ENCODE measurements at regions not wholly inside any gene's neighbourhood (a gene's known extent, or its start where the extent isn't known, plus 50 kb on each side); places are given as distances from the start of the nearest gene placed in this dataset.
A peak's percentile ranks its signal among the peaks of the same experiment; 100 is the strongest.

- no peak for DNase-seq
- H3K4me3 ChIP-seq (ENCODE audit: insufficient read depth, low read depth, low read length): no peak overlapping the region
- H3K27me3 ChIP-seq (ENCODE audit: control insufficient read depth, insufficient read depth, low read length): no peaks in the 10 kb centered on the region
- H3K36me3 ChIP-seq (replicated peaks; ENCODE audit: control insufficient read depth, insufficient read depth, low read length): no peaks in the 10 kb centered on the region
Measured at GRCh38 chr6:12422848-12423247, 132.7 kb downstream of the EDN1 start.

- no peak for DNase-seq
- H3K27me3 ChIP-seq (ENCODE audit: control insufficient read depth, insufficient read depth, low read length): no peaks in the 10 kb centered on the region
Measured at GRCh38 chr6:12423832-12424231, 133.7 kb downstream of the EDN1 start.

GRCh38 chr6:12426121-12426520, 136.0 kb downstream of the EDN1 start:
- H3K36me3 ChIP-seq (replicated peaks; ENCODE audit: control insufficient read depth, insufficient read depth, low read length): no peaks in the 10 kb centered on the region
- no peak for DNase-seq
- no peak overlapping the region for H3K4me3 ChIP-seq (ENCODE audit: insufficient read depth, low read depth, low read length)
- no peaks in the 10 kb centered on the region for H3K27me3 ChIP-seq (ENCODE audit: control insufficient read depth, insufficient read depth, low read length)

More at GRCh38 chr6:12423832-12424231, 133.7 kb downstream of the EDN1 start:
- Histone ChIP-seq H3K4me3 (ENCODE audit: insufficient read depth, low read depth, low read length) (no peak overlapping the region), H3K36me3 (replicated peaks; ENCODE audit: control insufficient read depth, insufficient read depth, low read length) (no peaks in the 10 kb centered on the region)

GRCh38 chr6:12431023-12431422, 140.9 kb downstream of the EDN1 start:
- no peak for DNase-seq
- H3K36me3 ChIP-seq (replicated peaks; ENCODE audit: control insufficient read depth, insufficient read depth, low read length): no peaks in the 10 kb centered on the region
- no peaks in the 10 kb centered on the region for H3K27me3 ChIP-seq (ENCODE audit: control insufficient read depth, insufficient read depth, low read length)
- no peak overlapping the region for H3K4me3 ChIP-seq (ENCODE audit: insufficient read depth, low read depth, low read length)

- Histone ChIP-seq H3K36me3 (replicated peaks; ENCODE audit: control insufficient read depth, insufficient read depth, low read length) (no peaks in the 10 kb centered on the region), H3K4me3 (ENCODE audit: insufficient read depth, low read depth, low read length) (no peak overlapping the region), H3K27me3 (ENCODE audit: control insufficient read depth, insufficient read depth, low read length) (no peaks in the 10 kb centered on the region)
- DNase-seq: no peak
Measured at GRCh38 chr6:12436224-12436623, 146.1 kb downstream of the EDN1 start.

- H3K36me3 ChIP-seq (replicated peaks; ENCODE audit: control insufficient read depth, insufficient read depth, low read length): no peaks in the 10 kb centered on the region
- H3K4me3 ChIP-seq (ENCODE audit: insufficient read depth, low read depth, low read length): no peak overlapping the region
- no peak for DNase-seq
- no peaks in the 10 kb centered on the region for H3K27me3 ChIP-seq (ENCODE audit: control insufficient read depth, insufficient read depth, low read length)
Measured at GRCh38 chr6:12436683-12437082, 146.5 kb downstream of the EDN1 start.

GRCh38 chr6:12439296-12439695, 149.1 kb downstream of the EDN1 start:
- H3K4me3 ChIP-seq (ENCODE audit: insufficient read depth, low read depth, low read length): no peak overlapping the region
- DNase-seq: no peak
- no peaks in the 10 kb centered on the region for H3K36me3 ChIP-seq (replicated peaks; ENCODE audit: control insufficient read depth, insufficient read depth, low read length)
- no peaks in the 10 kb centered on the region for H3K27me3 ChIP-seq (ENCODE audit: control insufficient read depth, insufficient read depth, low read length)

- no peak overlapping the region for H3K4me3 ChIP-seq (ENCODE audit: insufficient read depth, low read depth, low read length)
- peak; percentile 12 for DNase-seq
- no peaks in the 10 kb centered on the region for H3K27me3 ChIP-seq (ENCODE audit: control insufficient read depth, insufficient read depth, low read length)
- no peaks in the 10 kb centered on the region for H3K36me3 ChIP-seq (replicated peaks; ENCODE audit: control insufficient read depth, insufficient read depth, low read length)
Measured at GRCh38 chr6:12440981-12441380, 150.8 kb downstream of the EDN1 start.

GRCh38 chr6:12442455-12442854, 152.3 kb downstream of the EDN1 start:
- Histone ChIP-seq H3K36me3 (replicated peaks; ENCODE audit: control insufficient read depth, insufficient read depth, low read length) (no peaks in the 10 kb centered on the region), H3K4me3 (ENCODE audit: insufficient read depth, low read depth, low read length) (no peak overlapping the region), H3K27me3 (ENCODE audit: control insufficient read depth, insufficient read depth, low read length) (no peaks in the 10 kb centered on the region)
- no peak for DNase-seq

- Histone ChIP-seq H3K4me3 (ENCODE audit: insufficient read depth, low read depth, low read length) (no peak overlapping the region), H3K27me3 (ENCODE audit: control insufficient read depth, insufficient read depth, low read length) (no peaks in the 10 kb centered on the region), H3K36me3 (replicated peaks; ENCODE audit: control insufficient read depth, insufficient read depth, low read length) (no peaks in the 10 kb centered on the region)
- no peak for DNase-seq
Measured at GRCh38 chr6:12446394-12446793, 156.2 kb downstream of the EDN1 start.

- DNase-seq: no peak
- H3K4me3 ChIP-seq (ENCODE audit: insufficient read depth, low read depth, low read length): no peak overlapping the region
- no peaks in the 10 kb centered on the region for H3K27me3 ChIP-seq (ENCODE audit: control insufficient read depth, insufficient read depth, low read length)
- no peaks in the 10 kb centered on the region for H3K36me3 ChIP-seq (replicated peaks; ENCODE audit: control insufficient read depth, insufficient read depth, low read length)
Measured at GRCh38 chr6:12449447-12449846, 159.3 kb downstream of the EDN1 start.

GRCh38 chr6:12450467-12450866, 160.3 kb downstream of the EDN1 start:
- Histone ChIP-seq H3K27me3 (ENCODE audit: control insufficient read depth, insufficient read depth, low read length) (no peaks in the 10 kb centered on the region), H3K4me3 (ENCODE audit: insufficient read depth, low read depth, low read length) (no peak overlapping the region), H3K36me3 (replicated peaks; ENCODE audit: control insufficient read depth, insufficient read depth, low read length) (no peaks in the 10 kb centered on the region)
- DNase-seq: no peak

GRCh38 chr6:12456343-12456742, 166.2 kb downstream of the EDN1 start:
- no peak overlapping the region for H3K4me3 ChIP-seq (ENCODE audit: insufficient read depth, low read depth, low read length)
- H3K36me3 ChIP-seq (replicated peaks; ENCODE audit: control insufficient read depth, insufficient read depth, low read length): no peaks in the 10 kb centered on the region
- H3K27me3 ChIP-seq (ENCODE audit: control insufficient read depth, insufficient read depth, low read length): no peaks in the 10 kb centered on the region
- DNase-seq: no peak

- Histone ChIP-seq H3K27me3 (ENCODE audit: control insufficient read depth, insufficient read depth, low read length) (no peaks in the 10 kb centered on the region), H3K4me3 (ENCODE audit: insufficient read depth, low read depth, low read length) (no peak overlapping the region), H3K36me3 (replicated peaks; ENCODE audit: control insufficient read depth, insufficient read depth, low read length) (no peaks in the 10 kb centered on the region)
- no peak for DNase-seq
Measured at GRCh38 chr6:12457094-12457493, 166.9 kb downstream of the EDN1 start.

GRCh38 chr6:12458558-12458957, 168.4 kb downstream of the EDN1 start:
- Histone ChIP-seq H3K36me3 (replicated peaks; ENCODE audit: control insufficient read depth, insufficient read depth, low read length) (no peaks in the 10 kb centered on the region), H3K27me3 (ENCODE audit: control insufficient read depth, insufficient read depth, low read length) (no peaks in the 10 kb centered on the region), H3K4me3 (ENCODE audit: insufficient read depth, low read depth, low read length) (no peak overlapping the region)
- DNase-seq: peak; percentile 19

GRCh38 chr6:12459945-12460661, 169.9 kb downstream of the EDN1 start:
- no peaks in the 10 kb centered on the region for H3K27me3 ChIP-seq (ENCODE audit: control insufficient read depth, insufficient read depth, low read length)
- no peak overlapping the region for H3K4me3 ChIP-seq (ENCODE audit: insufficient read depth, low read depth, low read length)
- H3K36me3 ChIP-seq (replicated peaks; ENCODE audit: control insufficient read depth, insufficient read depth, low read length): no peaks in the 10 kb centered on the region
- DNase-seq: no peak

Data from H7 (cell line).